ENCODE measurements at regions not wholly inside any gene's neighbourhood (a gene's known extent, or its start where the extent isn't known, plus 50 kb on each side); places are given as distances from the start of the nearest gene placed in this dataset.

DNA sequence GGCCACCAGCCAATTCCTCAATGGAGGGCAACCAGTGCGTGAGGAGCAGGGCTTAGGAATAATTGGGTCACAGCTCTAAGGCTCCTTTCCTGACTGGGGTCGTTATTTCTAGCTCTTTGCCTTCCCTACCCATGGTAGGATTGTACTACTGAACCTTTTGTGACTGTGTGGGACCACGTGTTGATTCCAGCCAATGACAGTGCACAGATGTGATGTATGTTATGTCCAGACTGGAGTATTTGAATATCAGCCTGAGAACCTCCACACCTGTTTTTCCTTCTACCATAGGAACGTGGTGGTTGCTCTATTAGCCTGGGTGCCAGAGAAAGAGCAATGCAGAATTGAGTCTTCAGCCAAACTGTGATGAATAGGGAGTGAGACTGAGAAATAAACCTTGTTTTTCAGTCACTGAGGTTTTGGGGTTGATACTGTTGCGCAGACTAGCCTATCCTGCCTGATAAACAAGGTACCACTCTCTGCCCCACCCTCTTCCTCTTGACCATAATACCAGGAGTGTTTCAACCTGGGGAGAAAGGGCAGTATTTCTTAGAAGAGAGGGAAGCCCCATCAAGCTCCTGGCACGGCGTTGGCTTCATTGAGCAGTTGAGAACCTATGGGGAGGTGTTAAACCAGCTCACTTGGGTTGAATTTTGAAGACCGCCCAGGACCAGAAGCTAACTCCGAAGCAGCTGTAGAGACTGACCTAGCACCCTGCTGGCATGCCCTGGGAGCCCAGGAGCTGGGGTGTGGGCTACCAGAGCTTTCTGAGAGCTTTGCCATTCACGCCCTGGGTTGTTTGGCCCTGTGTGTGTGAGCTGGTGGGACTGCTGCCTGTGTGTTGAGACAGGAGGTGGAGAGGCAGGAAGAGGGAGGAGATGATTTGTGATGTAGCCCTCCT is 105.5 kb upstream of the BACH2 start:
- no peaks in the 10 kb centered on the region for H3K9me3 ChIP-seq
- no peaks in the 10 kb centered on the region for H3K27me3 ChIP-seq
- no peak for ATAC-seq
- TF ChIP-seq CTCF (IDR thresholded peaks at IDR 0.05): no peak
- H3K4me1 ChIP-seq: peaks cover 0 to 19% of the 10 kb centered on the region in 2 donors
- no peak overlapping the region for H3K27ac ChIP-seq
- no peak overlapping the region for H3K4me3 ChIP-seq
- no peak for DNase-seq
- intact Hi-C loops (cut with DNase I): no loop called here
- no peaks in the 10 kb centered on the region for H3K36me3 ChIP-seq

DNA sequence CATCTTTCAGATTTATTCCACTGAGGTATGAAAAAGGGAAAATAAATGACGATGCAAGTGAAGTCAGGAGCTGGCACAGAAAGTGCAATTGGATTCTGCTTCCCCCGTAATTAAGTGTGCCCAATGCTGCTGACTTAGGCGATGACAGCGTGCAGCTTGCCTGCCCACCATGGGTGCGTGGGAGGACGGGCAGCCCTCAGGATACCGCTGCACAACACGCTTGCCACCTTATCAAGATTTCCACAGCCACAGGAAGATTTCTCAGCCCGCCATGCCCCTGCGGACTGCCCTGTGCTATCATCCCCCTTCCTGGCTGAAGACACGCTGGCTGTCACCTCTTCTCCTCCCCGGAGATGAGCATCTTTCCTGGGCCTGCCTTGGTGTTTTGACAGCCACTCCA is 103.3 kb upstream of the BACH2 start:
- H3K27ac ChIP-seq: no peak overlapping the region
- no peaks in the 10 kb centered on the region for H3K27me3 ChIP-seq
- ATAC-seq: no peak
- no peaks in the 10 kb centered on the region for H3K9me3 ChIP-seq
- H3K4me1 ChIP-seq: peaks cover 0 to 19% of the 10 kb centered on the region in 2 donors
- no peak for DNase-seq
- no peaks in the 10 kb centered on the region for H3K36me3 ChIP-seq
- TF ChIP-seq CTCF (IDR thresholded peaks at IDR 0.05): no peak
- intact Hi-C loops (cut with DNase I): loop anchor here in 1 of 2 donors (10.0 kb wide), 2 partner anchors 105 to 455 kb away; partner anchors contain the start of gene BACH2
- H3K4me3 ChIP-seq: no peak overlapping the region

- Histone ChIP-seq H3K36me3 (no peaks in the 10 kb centered on the region), H3K9me3 (no peaks in the 10 kb centered on the region), H3K4me1 (peaks cover 0 to 9% of the 10 kb centered on the region in 2 donors), H3K4me3 (no peak overlapping the region), H3K27me3 (no peaks in the 10 kb centered on the region), H3K27ac (no peak overlapping the region)
- ATAC-seq (peak; percentile 66), DNase-seq (no peak)
- intact Hi-C loops (cut with DNase I): loop anchor here in 1 of 2 donors (10.0 kb wide), 2 partner anchors 103 to 453 kb away; partner anchors contain the start of gene BACH2
- no peak for TF ChIP-seq CTCF (IDR thresholded peaks at IDR 0.05)
Observed at GRCh38 chr6:90397929-90398674, 101.5 kb upstream of the BACH2 start.

DNA sequence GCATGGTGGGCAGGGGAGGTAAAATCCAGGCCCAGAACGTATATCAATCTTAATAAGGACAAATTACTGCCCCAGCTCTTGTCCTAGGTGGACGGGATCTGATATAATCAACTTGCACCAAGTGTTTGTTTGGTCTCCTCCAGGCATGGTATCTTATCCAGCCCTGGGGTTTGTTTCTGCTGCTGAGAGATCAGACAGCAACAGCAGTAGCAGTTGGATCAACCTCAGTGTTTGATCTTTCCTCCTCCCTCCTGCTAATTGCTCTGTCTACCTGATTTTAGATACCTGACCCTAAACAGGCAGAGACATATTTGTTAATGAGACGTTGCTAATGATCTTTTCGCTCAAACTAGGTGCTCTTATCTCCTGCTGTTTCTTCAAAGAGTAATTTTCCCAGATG is 100.4 kb upstream of the BACH2 start:
- Histone ChIP-seq H3K4me1 (peaks cover 0 to 6% of the 10 kb centered on the region in 2 donors), H3K36me3 (no peaks in the 10 kb centered on the region), H3K27ac (no peak overlapping the region), H3K9me3 (no peaks in the 10 kb centered on the region), H3K4me3 (no peak overlapping the region), H3K27me3 (no peaks in the 10 kb centered on the region)
- DNase-seq: no peak
- no peak for ATAC-seq
- no peak for TF ChIP-seq CTCF (IDR thresholded peaks at IDR 0.05)
- intact Hi-C loops (cut with DNase I): loop anchor here in 1 of 2 donors (10.0 kb wide), 2 partner anchors 102 to 452 kb away; partner anchors contain the start of gene BACH2
